Calu3 (cell line): ENCODE measurements at regions not wholly inside any gene's neighbourhood (a gene's known extent, or its start where the extent isn't known, plus 50 kb on each side); places are given as distances from the start of the nearest gene placed in this dataset.

Source experiments
- BruUV-seq: library from RNA; stranded (reverse); fragments of 400-500 nt; replicated peaks from 2 replicates; lab custom pipeline; 2021; lab: Mats Ljungman, UMichigan
- CTCF ChIA-PET: fragments of 300-600 bp; sonication (Branson Sonifier 250); formaldehyde crosslinking; loops from one replicate; lab custom pipeline; 2022; ENCODE audit warnings: antibody characterized with exemption; lab: Charles Lee
- DNase-seq: peaks from one replicate; pipeline ENCODE4 v3.0.0; 2022
- H3K27ac Mint-ChIP-seq: one replicate; pipeline ENCODE4 v1.8.0; 2022; ENCODE audit warnings: mixed read lengths; ENCODE audit not compliant: unreplicated experiment
- H3K27me3 Mint-ChIP-seq: one replicate; pipeline ENCODE4 v1.8.0; 2022; ENCODE audit warnings: mixed read lengths; ENCODE audit not compliant: unreplicated experiment
- H3K36me3 Mint-ChIP-seq: one replicate; pipeline ENCODE4 v1.8.0; 2022; ENCODE audit warnings: mild to moderate bottlenecking, moderate library complexity, mixed read lengths; ENCODE audit not compliant: insufficient read depth, unreplicated experiment
- H3K4me1 Mint-ChIP-seq: one replicate; pipeline ENCODE4 v1.8.0; 2022; ENCODE audit warnings: mild to moderate bottlenecking, low read depth, mixed read lengths; ENCODE audit not compliant: unreplicated experiment
- H3K4me3 Mint-ChIP-seq: one replicate; pipeline ENCODE4 v1.8.0; 2022; ENCODE audit warnings: mild to moderate bottlenecking, low read depth, moderate library complexity, mixed read lengths; ENCODE audit not compliant: unreplicated experiment
- H3K9me3 Mint-ChIP-seq: one replicate; pipeline ENCODE4 v1.8.0; 2022; ENCODE audit warnings: low read depth, mixed read lengths; ENCODE audit not compliant: unreplicated experiment
- CTCF ChIP-seq: fragments of 200-600 bp; IDR thresholded peaks from one replicate; pipeline ENCODE4 v1.8.0; 2022; ENCODE audit warnings: antibody characterized with exemption; ENCODE audit not compliant: unreplicated experiment
- intact Hi-C: fragments of 100-400 bp; cut with micrococcal nuclease; formaldehyde crosslinking; loops from one replicate; pipeline ENCODE4 v1.10.0; 2022; ENCODE audit not compliant: unreplicated experiment

GRCh38 chr12:70121562-70121961 lies 121.7 kb upstream of the CNOT2 start:
- no peak for TF ChIP-seq CTCF
- Mint-ChIP-seq H3K36me3 (no peaks in the 10 kb centered on the region), H3K4me1 (peaks cover 11% of the 10 kb centered on the region), H3K27ac (peak overlapping the region; percentile 37), H3K27me3 (no peaks in the 10 kb centered on the region), H3K4me3 (no peak overlapping the region), H3K9me3 (no peaks in the 10 kb centered on the region)
- no TSS peak for BruUV-seq
- peak; percentile 34 for DNase-seq
- CTCF ChIA-PET, result no interaction called here
- intact Hi-C loops, result no loop called here

GRCh38 chr12:70122804-70123203 lies 120.4 kb upstream of the CNOT2 start:
- BruUV-seq, result no TSS peak
- H3K36me3 Mint-ChIP-seq, result no peaks in the 10 kb centered on the region
- H3K4me1 Mint-ChIP-seq, result peaks cover 11% of the 10 kb centered on the region
- intact Hi-C loops, result loop anchor here (2.0 kb wide), 1 partner anchor 74 kb away; no protein-coding TSS in a partner anchor
- no peak for DNase-seq
- no peaks in the 10 kb centered on the region for H3K27me3 Mint-ChIP-seq
- H3K4me3 Mint-ChIP-seq, result no peak overlapping the region
- no peak for TF ChIP-seq CTCF
- no peak overlapping the region for H3K27ac Mint-ChIP-seq
- no peaks in the 10 kb centered on the region for H3K9me3 Mint-ChIP-seq
- CTCF ChIA-PET, result no interaction called here

DNA sequence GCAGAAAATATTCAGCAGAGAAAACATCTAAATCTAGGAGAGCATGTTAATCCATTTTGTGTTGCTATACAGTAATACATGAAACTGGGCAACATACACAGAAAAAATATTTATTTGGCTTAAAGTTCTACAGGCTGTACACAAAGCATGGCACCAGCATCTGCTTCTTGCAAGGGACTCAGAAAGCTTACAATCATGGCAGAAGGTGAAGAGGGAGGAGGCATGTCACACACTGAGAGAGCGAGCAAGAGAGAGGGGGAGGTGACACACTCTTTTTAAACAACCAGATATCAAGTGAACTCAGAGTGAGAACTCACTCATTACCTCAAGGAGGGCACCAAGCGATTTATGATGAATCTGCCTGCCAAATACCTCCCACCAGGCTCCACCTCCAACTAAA lies 94.2 kb upstream of the CNOT2 start:
- intact Hi-C loops, result no loop called here
- peaks cover 5% of the 10 kb centered on the region for H3K9me3 Mint-ChIP-seq
- no peaks in the 10 kb centered on the region for H3K4me1 Mint-ChIP-seq
- no peak for DNase-seq
- no peak for TF ChIP-seq CTCF
- peaks cover 3% of the 10 kb centered on the region for H3K36me3 Mint-ChIP-seq
- BruUV-seq, result no TSS peak
- H3K4me3 Mint-ChIP-seq, result no peak overlapping the region
- CTCF ChIA-PET, result no interaction called here
- no peaks in the 10 kb centered on the region for H3K27me3 Mint-ChIP-seq
- no peak overlapping the region for H3K27ac Mint-ChIP-seq

GRCh38 chr12:70149665-70150064 lies 93.6 kb upstream of the CNOT2 start:
- no peak for TF ChIP-seq CTCF
- peaks cover 6% of the 10 kb centered on the region for H3K36me3 Mint-ChIP-seq
- no peak overlapping the region for H3K4me3 Mint-ChIP-seq
- intact Hi-C loops, result no loop called here
- H3K27me3 Mint-ChIP-seq, result no peaks in the 10 kb centered on the region
- no peak for DNase-seq
- H3K4me1 Mint-ChIP-seq, result no peaks in the 10 kb centered on the region
- no TSS peak for BruUV-seq
- CTCF ChIA-PET, result no interaction called here
- no peak overlapping the region for H3K27ac Mint-ChIP-seq
- H3K9me3 Mint-ChIP-seq, result peaks cover 5% of the 10 kb centered on the region
